Stimulated activated CD4-positive, alpha-beta T cell treated with anti-CD3 and anti-CD28 coated beads, Interleukin-2, amount 100 ng/mL, for 24 hours (primary cell): ENCODE measurements at regions not wholly inside any gene's neighbourhood (a gene's known extent, or its start where the extent isn't known, plus 50 kb on each side); places are given as distances from the start of the nearest gene placed in this dataset.
"Not testable (repeated sequence)": the region's sequence is repeated elsewhere in the genome, so short reads cannot be mapped to it uniquely, and the experiment has no call there.

ENCODE experiments used
- DNase-seq, 2 donors: peaks; one replicate each; pipeline ENCODE4 v3.0.0-alpha.2; 2020

DNA sequence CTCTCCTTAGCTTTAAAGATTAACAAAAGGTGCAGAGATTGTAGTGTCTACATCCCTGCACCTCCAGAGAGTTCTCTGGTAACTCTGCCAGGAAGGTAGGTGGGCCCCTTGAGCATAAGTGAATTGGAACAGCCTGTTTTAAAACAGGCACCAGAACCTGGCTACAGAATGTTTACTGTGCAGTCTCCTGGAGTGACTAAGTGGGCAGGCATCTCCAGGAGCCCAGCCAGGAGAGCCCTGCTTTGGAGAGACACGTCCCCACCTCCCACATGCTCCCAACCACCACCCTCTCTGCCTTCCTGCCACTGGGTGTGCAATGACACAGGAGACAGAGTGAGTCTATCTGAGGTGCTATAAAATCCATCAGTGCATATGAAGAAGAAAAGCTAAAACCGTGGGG lies 110.3 kb upstream of the EYA4 start:
- no peak for DNase-seq

DNA sequence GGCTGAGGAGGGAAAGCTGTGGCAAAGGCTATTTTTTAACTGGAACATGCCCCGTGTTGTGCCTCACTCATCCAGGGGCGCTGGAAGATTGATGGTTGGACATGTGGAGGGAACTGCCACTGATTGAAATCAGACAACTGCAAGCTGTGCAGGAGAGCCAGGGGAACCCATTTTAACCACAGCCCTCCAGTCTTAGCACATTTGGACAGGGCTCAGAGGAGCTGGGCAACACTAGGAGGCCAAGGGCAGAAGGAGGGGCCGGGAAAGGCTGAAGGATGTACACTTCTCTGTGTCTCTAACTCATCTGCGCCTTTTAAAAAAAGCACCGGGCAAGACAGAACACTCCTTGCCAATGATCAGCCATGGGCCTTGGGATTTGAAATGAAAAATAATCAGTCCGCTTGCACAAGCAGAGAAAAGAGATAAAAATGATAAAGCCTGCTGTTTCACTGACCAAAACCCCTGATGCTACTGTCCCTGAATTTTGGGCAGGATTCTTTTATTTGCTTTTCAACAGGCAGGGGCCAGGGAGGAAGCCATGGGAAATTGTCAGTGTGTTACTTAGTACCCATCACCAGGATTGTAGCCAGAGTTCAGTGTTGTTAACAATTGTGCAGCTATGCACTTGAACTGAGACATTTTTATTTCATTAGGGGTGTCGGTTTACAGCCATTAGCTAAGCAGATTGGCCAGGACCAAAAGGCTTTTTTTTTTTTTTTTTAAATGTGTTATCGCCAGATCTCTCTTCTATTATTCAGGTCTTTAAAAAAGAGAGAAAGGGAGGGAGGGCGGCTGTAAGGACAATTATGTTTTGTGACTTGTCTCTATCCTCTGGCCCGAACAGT lies 109.3 kb upstream of the EYA4 start:
- no peak for DNase-seq

DNA sequence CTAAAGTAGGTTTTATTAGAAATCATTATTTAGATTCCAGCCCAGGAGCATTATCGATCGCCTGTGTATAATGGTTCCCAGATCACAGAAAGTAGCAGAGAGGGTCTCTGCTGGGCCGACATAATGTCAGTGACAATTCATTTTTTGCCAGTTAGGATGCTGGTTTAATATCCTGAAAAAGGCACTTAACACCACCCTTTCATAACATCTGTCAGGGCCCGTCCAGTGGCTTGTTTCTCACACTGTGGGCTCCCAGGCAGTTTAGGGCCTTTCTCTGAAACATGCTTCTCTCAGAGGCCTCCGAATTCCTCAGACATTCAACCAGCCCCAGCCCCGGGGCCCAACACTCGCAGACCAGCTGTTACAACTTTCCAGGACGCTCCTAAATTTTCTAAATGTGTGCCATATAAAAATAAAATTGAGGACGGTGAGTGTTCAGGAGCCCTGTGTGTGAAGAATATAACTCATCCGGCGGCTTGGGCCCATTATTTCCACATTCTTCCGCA lies 108.6 kb upstream of the EYA4 start:
- no peak for DNase-seq

GRCh38 chr6:133136177-133136880 lies 104.8 kb upstream of the EYA4 start:
- no peak for DNase-seq

- DNase-seq = not testable (repeated sequence)
These were observed 93.5 kb upstream of the EYA4 start for GRCh38 chr6:133147470-133148184.

GRCh38 chr6:133156689-133157088 lies 84.5 kb upstream of the EYA4 start:
- DNase-seq = no peak

DNA sequence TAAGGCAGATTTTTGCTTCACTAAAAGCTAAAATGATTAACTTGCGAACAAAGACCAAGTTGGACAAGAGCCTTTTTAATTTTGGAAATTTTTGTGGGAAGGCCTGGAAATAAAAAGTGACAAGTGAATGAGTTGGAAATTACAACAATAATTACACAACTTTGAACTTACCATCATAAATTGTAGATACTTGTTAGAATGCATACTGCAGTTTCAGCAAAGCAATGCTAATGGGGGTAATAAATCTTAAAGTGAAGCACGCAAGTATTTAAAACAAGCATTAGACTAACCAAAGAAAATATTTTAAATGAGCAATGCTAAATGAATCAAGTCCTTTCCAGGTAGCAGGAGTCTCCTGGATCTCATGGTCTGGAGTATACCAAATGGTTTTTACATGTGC lies 83.2 kb upstream of the EYA4 start:
- DNase-seq = no peak

- no peak for DNase-seq
These were observed 81.8 kb upstream of the EYA4 start for GRCh38 chr6:133159255-133159795.

DNA sequence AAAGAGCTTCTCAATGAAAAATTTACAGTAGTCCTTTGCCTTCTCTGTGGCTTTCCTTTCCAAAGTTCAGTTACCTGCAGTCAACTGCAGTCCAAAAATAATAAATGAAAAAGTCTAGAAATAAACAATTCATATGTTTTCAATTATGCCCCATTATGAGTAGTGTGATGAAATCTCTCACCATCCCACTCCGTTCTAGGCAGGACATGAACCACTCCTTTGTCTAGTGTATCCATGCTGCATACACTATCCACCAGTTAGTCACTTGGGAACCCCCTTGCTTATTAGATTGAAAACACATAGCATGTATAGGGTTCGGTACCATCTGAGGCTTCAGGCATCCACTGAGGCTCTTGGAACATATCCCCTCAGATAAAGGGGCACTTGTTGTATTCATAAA lies 80.6 kb upstream of the EYA4 start:
- no peak for DNase-seq

DNA sequence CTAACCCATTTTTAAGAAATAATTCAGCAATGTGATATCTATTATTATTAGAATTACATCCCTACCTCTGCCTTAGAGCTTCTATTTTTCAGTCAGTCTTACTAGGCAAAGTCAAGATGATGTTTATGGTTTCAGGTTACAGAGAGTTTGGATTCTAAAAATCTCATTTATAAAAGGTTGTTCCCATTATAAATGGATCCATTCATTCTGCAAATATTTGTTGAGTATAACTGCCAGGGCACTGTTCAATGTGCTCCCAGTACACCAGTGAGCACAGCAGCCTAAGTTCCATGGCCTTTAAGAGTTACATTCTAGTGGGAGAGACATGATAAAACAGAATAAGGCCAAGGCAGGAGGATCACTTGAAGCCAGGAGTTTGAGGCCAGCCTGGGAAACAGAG lies 75.9 kb upstream of the EYA4 start:
- no peak for DNase-seq

GRCh38 chr6:133166766-133167165 lies 74.4 kb upstream of the EYA4 start:
- no peak for DNase-seq

DNA sequence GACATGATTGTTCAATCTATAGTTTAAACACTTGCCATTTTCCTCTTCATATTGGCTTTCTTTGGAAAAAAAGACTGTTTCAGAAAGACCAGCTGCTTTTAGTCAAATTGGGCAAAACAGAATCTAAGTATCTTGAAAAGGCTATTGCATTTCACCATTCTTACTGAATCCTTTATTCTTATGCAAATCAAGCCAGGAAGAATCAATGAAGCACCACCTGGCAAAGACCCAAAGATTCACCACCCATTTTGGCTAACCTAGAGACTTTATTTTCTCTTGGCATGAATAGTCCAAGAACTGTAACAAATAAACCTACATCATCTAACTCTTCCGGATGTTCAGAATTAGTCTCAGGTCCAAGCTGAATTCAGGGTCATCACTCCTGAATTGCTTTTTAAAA lies 71.3 kb upstream of the EYA4 start:
- DNase-seq = no peak

DNA sequence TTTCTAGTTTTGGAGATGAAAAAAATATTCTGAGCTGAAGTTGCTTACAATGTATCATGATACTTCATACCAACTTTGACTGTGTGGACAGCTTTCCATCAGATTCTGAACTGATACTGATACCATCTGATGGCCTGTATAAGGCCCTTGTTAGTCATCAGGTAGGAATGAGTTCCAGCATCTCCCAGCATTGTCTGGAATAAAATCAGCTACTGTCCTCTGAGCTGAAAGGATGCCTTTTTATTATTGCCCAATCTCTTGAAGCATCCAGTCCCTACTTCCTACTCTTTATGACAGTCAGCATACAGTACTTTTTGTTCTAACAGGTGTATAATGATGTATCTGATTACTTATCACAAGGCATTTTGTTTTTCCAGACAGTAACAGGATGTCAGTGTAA lies 70.6 kb upstream of the EYA4 start:
- DNase-seq = no peak

DNA sequence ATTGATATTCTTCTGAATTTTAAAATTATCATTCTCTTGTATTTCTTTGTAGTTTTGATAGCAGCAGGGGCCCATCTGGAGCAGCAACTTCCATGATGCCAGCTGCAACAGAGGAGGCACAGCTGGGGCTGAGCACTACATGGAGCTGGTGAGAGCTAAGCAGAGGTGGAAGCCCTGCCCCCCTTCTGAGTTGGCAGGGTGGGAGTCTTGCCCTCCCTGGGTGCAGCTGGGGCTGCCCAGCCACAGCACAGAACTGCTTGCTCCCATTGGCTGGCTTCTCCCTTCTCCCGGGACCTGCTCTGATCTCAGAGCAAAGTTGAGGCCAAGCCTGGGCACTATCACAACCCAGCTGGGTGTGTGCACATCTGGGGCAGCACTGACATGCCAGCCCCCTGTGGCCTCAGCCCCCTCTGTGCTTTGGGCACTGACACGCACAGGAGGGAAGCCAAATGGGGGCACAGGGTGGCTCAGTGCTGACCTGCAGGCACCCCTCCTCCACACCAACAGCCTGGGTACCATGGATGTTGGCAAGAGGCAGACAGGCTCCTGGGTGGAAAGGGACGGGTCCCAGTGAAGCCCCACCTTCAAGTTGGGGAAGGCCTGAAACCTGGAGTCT lies 69.1 kb upstream of the EYA4 start:
- no peak for DNase-seq

DNA sequence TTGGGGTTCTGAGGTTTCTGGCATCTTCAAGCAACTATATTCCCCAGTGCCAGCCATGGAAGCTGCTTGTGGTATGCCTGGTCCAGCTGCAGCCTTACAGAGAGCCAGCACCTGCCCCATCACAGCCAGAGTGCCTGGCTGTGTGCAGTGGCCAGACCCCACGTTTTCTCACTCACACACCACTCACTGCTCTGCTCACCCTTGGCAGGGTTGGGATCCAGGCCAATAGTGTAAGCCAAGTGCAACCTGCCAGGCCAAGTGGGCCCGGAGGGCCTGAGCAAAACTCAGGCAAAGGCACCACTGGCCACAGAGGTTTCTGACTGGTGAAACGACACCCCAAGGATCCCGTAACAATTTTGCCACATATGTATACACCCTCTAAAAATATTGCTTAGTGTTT lies 67.9 kb upstream of the EYA4 start:
- no peak for DNase-seq

DNA sequence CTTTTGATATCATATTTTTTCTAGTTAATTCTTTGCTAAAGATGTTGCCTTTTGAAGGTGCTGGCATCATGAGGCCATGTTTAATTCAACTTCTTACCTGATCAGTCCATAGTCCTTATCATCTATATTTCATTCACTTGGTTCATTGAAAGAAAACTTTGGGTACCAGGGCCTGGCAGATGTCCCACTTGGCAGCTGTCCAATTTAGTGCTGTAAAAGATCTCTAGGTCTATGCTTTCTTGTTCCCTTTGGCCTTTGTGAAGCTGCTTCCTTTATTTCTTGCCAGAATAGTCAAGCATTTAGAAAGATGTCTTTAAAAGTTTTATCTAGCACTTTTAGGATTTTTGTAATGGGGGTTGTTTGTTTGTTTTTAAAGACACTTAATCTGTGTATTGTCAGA lies 61.7 kb upstream of the EYA4 start:
- DNase-seq = no peak

DNA sequence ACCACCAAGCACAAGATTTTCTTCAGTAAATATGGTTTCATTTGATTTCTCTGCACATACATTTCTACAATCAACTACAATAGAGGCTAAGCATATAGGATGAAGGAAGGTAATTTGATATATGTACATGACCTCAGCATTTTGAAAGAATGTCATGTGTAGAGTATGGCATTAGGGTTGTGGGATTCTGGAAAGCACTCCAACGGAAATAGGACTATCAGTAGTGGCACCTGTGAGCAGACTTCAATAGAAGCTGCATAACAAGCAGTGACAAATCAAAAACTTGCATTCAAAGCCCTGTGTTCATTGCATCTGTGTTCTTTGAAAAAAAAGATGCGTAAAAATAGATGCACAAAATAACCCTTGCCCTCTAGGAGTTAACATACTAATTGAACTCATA lies 57.5 kb upstream of the EYA4 start:
- DNase-seq = no peak

- DNase-seq = no peak
These were observed 56.3 kb upstream of the EYA4 start for GRCh38 chr6:133184798-133185372.

- no peak for DNase-seq
These were observed 55.4 kb upstream of the EYA4 start for GRCh38 chr6:133185731-133186130.

GRCh38 chr6:133187114-133187513 lies 54.0 kb upstream of the EYA4 start:
- DNase-seq = no peak

DNA sequence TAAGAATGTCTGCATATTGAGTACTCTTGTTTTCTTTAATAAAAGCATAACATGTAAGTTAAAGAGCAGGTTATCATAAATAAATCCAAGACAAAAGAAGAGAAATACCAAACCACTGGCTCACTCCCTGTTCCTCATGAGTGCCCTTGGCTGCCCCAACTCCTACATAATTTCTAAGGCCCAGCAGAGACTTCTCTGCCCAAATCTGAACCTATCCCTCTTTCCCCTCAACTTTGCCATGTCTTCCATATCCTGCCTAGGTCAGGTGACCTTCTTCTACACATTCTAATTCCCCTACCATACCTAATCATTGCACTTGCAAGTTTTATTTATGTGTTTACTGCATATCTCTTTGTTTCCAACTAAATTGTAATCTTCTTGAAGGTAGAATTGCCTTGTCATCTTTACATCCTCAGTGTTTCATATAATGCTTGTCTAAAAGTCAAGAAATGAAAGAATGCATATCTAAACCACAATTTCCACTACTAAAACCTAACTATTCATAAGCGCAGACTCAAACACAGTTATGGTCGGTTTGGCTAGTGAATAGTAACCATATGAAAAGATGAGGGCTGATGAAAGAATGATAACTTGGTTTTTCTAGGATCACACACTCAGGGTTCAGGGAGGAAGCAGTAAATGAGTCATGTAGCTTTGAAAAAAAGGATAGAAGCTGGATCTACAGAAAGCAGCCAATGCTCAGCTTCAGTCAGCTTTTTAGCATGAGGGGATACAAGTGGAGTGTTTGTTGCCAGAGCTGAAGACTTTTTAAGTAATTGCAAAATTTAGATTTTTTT lies 53.3 kb upstream of the EYA4 start:
- DNase-seq = no peak

DNA sequence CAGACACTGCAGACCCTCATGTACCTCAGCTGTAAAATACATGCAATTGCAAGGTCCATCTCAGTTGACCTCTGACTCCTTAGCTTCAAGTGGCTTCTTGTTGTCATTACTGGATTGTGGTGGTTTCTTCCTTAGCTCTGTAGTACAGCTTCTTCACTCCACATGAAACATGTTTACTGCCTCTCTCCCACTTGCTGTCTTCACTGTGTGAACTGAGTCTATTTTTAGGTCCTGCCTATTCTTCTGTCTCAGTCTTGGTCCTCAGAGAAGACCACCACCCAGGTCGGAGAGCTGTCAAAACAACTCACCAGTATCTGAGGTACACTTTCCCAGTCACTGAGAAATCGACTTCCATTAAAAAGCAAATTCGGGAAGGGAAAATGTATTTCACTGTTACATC lies 50.2 kb upstream of the EYA4 start:
- DNase-seq = no peak
